Keratinocyte (primary cell): ENCODE measurements at regions not wholly inside any gene's neighbourhood (a gene's known extent, or its start where the extent isn't known, plus 50 kb on each side); places are given as distances from the start of the nearest gene placed in this dataset.

Source experiments
- EZH2 ChIP-seq: IDR thresholded peaks from one replicate; pipeline ENCODE4 v1.6.1; 2012; ENCODE audit warnings: inconsistent platforms, mild to moderate bottlenecking, low read length, moderate library complexity
- TF ChIP-seq, protein P1 (sequence below), 3 experiments: IDR thresholded peaks in 1 of 3; conservative IDR thresholded peaks in 1 of 3; optimal IDR thresholded peaks in 1 of 3; 2 replicates in 2 of 3; 3 replicates in 1 of 3; pipeline versions ENCODE3 to v1.5.1; 2011; ENCODE audit warnings: low read length in 3 of 3, mild to moderate bottlenecking in 3 of 3, moderate library complexity in 2 of 3, control low read depth in 1 of 3, inconsistent platforms in 1 of 3; ENCODE audit not compliant: insufficient read depth in 2 of 3; ENCODE audit errors: extremely low read depth in 1 of 3

DNA sequence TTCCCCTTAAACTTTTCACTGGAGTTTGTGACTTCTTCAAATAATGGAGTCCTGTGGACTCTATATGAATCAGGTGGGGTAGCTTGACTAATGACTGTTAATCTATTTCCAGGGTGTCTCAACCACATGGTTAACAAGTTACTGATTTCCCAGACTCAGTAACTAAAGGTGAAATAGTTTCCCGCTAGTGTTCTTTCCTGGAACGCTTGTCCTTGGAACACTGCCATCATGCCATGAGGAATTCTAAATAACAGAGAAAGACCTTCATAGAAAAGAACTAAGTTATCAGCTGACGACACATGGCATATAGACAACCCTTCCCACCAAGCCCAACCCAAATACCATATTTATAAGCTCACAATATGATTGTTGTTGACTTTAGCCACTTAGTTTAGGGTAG lies 1027.9 kb upstream of the FAM98A start:
- TF ChIP-seq, protein P1, sequence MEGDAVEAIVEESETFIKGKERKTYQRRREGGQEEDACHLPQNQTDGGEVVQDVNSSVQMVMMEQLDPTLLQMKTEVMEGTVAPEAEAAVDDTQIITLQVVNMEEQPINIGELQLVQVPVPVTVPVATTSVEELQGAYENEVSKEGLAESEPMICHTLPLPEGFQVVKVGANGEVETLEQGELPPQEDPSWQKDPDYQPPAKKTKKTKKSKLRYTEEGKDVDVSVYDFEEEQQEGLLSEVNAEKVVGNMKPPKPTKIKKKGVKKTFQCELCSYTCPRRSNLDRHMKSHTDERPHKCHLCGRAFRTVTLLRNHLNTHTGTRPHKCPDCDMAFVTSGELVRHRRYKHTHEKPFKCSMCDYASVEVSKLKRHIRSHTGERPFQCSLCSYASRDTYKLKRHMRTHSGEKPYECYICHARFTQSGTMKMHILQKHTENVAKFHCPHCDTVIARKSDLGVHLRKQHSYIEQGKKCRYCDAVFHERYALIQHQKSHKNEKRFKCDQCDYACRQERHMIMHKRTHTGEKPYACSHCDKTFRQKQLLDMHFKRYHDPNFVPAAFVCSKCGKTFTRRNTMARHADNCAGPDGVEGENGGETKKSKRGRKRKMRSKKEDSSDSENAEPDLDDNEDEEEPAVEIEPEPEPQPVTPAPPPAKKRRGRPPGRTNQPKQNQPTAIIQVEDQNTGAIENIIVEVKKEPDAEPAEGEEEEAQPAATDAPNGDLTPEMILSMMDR (optimal IDR thresholded peaks at IDR 0.05 in 1 of 3, IDR thresholded peaks at IDR 0.05 in 1 of 3, conservative IDR thresholded peaks at IDR 0.05 in 1 of 3; ENCODE audit: extremely low read depth in 1 of 3, insufficient read depth in 2 of 3, low read length in 3 of 3) = no peak
- TF ChIP-seq EZH2 = no peak
